ENCODE measurements at regions not wholly inside any gene's neighbourhood (a gene's known extent, or its start where the extent isn't known, plus 50 kb on each side); places are given as distances from the start of the nearest gene placed in this dataset.

GRCh38 chr14:56730538-56731145 lies 79.6 kb downstream of the OTX2 start:
- H3K4me3 Mint-ChIP-seq = peak overlapping the region in 1 of 2 experiments; percentile 12; a peak in 1 of 5 replicates
- Histone ChIP-seq H2BK15ac (ENCODE audit: low read depth, low read length) (no peak overlapping the region), H3K18ac (ENCODE audit: insufficient read length, low read depth, low read length) (no peak overlapping the region), H4K5ac (ENCODE audit: insufficient read length, low read depth, low read length) (no peak overlapping the region), H3T11ph (ENCODE audit: low read length) (no peak overlapping the region), H3K56ac (ENCODE audit: insufficient read length, low read depth, low read length) (no peak overlapping the region), H3K23ac (ENCODE audit: insufficient read length, low read depth, low read length) (no peak overlapping the region), H3K9ac (ENCODE audit: extremely low read depth, insufficient read length, low read length) (no peak overlapping the region), H2AFZ (ENCODE audit: low read length) (no peak overlapping the region), H4K91ac (ENCODE audit: insufficient read length, low read depth, low read length) (no peak overlapping the region), H3K4me1 (ENCODE audit: insufficient read depth, low read length) (peaks cover 4% of the 10 kb centered on the region; the same call in 1 of the 2 replicates), H2AK5ac (ENCODE audit: insufficient read length, low read length) (no peak overlapping the region), H2BK12ac (ENCODE audit: insufficient read length, low read depth, low read length) (no peak overlapping the region), H3K9me3 (ENCODE audit: control insufficient read depth, low read depth, low read length) (no peaks in the 10 kb centered on the region), H4K20me1 (ENCODE audit: control insufficient read depth, insufficient read depth, insufficient read length) (no peaks in the 10 kb centered on the region), H3K79me1 (ENCODE audit: insufficient read depth, low read depth, low read length, poor library complexity, severe bottlenecking) (no peaks in the 10 kb centered on the region), H3K27ac (ENCODE audit: insufficient read length, low read depth, low read length) (no peak overlapping the region), H2BK20ac (ENCODE audit: low read depth, low read length, poor library complexity, severe bottlenecking) (no peak overlapping the region), H4K8ac (replicated peaks; ENCODE audit: insufficient read length, low read depth, low read length) (no peak overlapping the region), H3K23me2 (ENCODE audit: insufficient read length, low read depth, low read length, poor library complexity, severe bottlenecking) (no peaks in the 10 kb centered on the region), H3K14ac (ENCODE audit: insufficient read depth, low read length) (no peak overlapping the region), H3K4me2 (ENCODE audit: insufficient read depth, insufficient read length, low read length) (peak overlapping the region; percentile 40), H3K79me2 (ENCODE audit: insufficient read depth, low read length) (no peaks in the 10 kb centered on the region), H2BK5ac (ENCODE audit: insufficient read length, low read length) (no peak overlapping the region), H3K4ac (ENCODE audit: low read depth, low read length) (no peak overlapping the region), H3K27me3 (ENCODE audit: insufficient read depth, low read length) (peaks cover 5% of the 10 kb centered on the region; the same call in 1 of the 2 replicates), H2BK120ac (ENCODE audit: low read depth, low read length, poor library complexity, severe bottlenecking) (no peak overlapping the region)
- H3K36me3 Mint-ChIP-seq (ENCODE audit: insufficient read depth in 1 of 3, low read depth in 3 of 3) = no peaks in the 10 kb centered on the region
- H3K27me3 Mint-ChIP-seq (ENCODE audit: low read depth) = peaks cover 49% of the 10 kb centered on the region
- peaks cover 38 to 56% of the 10 kb centered on the region in 2 experiments for H3K4me1 Mint-ChIP-seq
- no peak for TF ChIP-seq CTCF (conservative IDR thresholded peaks at IDR 0.05)
- no peaks in the 10 kb centered on the region for H3K9me3 Mint-ChIP-seq
- no CpG with 5 or more reads among the region's 17 CpGs for WGBS (ENCODE audit: extremely low coverage, insufficient read length, low lambda C conversion rate)
- H3K27ac Mint-ChIP-seq = 0 out of 7 replicates have a peak overlapping the region, but pooled peaks of 1 of the 3 experiments have one; percentile 7
- peak; percentile 45 for DNase-seq

Measured in H9 (cell line).